ENCODE measurements at regions not wholly inside any gene's neighbourhood (a gene's known extent, or its start where the extent isn't known, plus 50 kb on each side); places are given as distances from the start of the nearest gene placed in this dataset.
A peak's percentile ranks its signal among the peaks of the same experiment; 100 is the strongest.

- no peak for DNase-seq
Observed at GRCh38 chr1:30607723-30608122, 115.7 kb downstream of the MATN1 start.

- DNase-seq: no peak
Observed at GRCh38 chr1:30606166-30606565, 117.2 kb downstream of the MATN1 start.

GRCh38 chr1:30605441-30605920 is 117.9 kb downstream of the MATN1 start:
- DNase-seq: no peak

- no peak for DNase-seq
Observed at GRCh38 chr1:30604801-30605440, 118.5 kb downstream of the MATN1 start.

GRCh38 chr1:30603081-30603858 is 120.1 kb downstream of the MATN1 start:
- DNase-seq: no peak

GRCh38 chr1:30601316-30602085 is 121.9 kb downstream of the MATN1 start:
- DNase-seq: no peak

GRCh38 chr1:30600706-30601105 is 122.7 kb downstream of the MATN1 start:
- DNase-seq: no peak

GRCh38 chr1:30600258-30600657 is 123.1 kb downstream of the MATN1 start:
- DNase-seq: peak; percentile 15

GRCh38 chr1:30599721-30600120 is 123.7 kb downstream of the MATN1 start:
- no peak for DNase-seq

GRCh38 chr1:30598571-30599114 is 124.7 kb downstream of the MATN1 start:
- no peak for DNase-seq

GRCh38 chr1:30597711-30598110 is 125.7 kb downstream of the MATN1 start:
- DNase-seq: no peak

- DNase-seq: no peak
Observed at GRCh38 chr1:30596891-30597290, 126.5 kb downstream of the MATN1 start.

GRCh38 chr1:30596470-30596869 is 126.9 kb downstream of the MATN1 start:
- DNase-seq: no peak

GRCh38 chr1:30589083-30589482 is 134.3 kb downstream of the MATN1 start:
- DNase-seq: no peak

GRCh38 chr1:30588311-30589073 is 134.9 kb downstream of the MATN1 start:
- DNase-seq: no peak

GRCh38 chr1:30586671-30587070 is 136.7 kb downstream of the MATN1 start:
- DNase-seq: no peak

GRCh38 chr1:30579580-30579979 is 143.8 kb downstream of the MATN1 start:
- DNase-seq: no peak

GRCh38 chr1:30575066-30575465 is 148.3 kb downstream of the MATN1 start:
- no peak for DNase-seq

GRCh38 chr1:30572192-30572591 is 151.2 kb downstream of the MATN1 start:
- DNase-seq: no peak

- DNase-seq: no peak
Observed at GRCh38 chr1:30571380-30571779, 152.0 kb downstream of the MATN1 start.

- DNase-seq: no peak
Observed at GRCh38 chr1:30569384-30569783, 154.0 kb downstream of the MATN1 start.

- no peak for DNase-seq
Observed at GRCh38 chr1:30562559-30562958, 160.8 kb downstream of the MATN1 start.

- no peak for DNase-seq
Observed at GRCh38 chr1:30551603-30552002, 171.8 kb downstream of the MATN1 start.
